HL-60 (cell line): ENCODE measurements at regions not wholly inside any gene's neighbourhood (a gene's known extent, or its start where the extent isn't known, plus 50 kb on each side); places are given as distances from the start of the nearest gene placed in this dataset.

ENCODE experiments used
- GABPA ChIP-seq: IDR thresholded peaks from 2 replicates; pipeline ENCODE4 v1.6.1; 2012; ENCODE audit warnings: low read depth
- REST ChIP-seq: IDR thresholded peaks from 2 replicates; pipeline ENCODE4 v1.6.1; 2012; ENCODE audit warnings: low read depth; ENCODE audit not compliant: insufficient replicate concordance
- TF ChIP-seq, protein P1 (sequence below): IDR thresholded peaks from one replicate; pipeline ENCODE4 v1.5.1; 2011; ENCODE audit warnings: low read length, control low read depth, inconsistent platforms; ENCODE audit not compliant: insufficient read depth

DNA sequence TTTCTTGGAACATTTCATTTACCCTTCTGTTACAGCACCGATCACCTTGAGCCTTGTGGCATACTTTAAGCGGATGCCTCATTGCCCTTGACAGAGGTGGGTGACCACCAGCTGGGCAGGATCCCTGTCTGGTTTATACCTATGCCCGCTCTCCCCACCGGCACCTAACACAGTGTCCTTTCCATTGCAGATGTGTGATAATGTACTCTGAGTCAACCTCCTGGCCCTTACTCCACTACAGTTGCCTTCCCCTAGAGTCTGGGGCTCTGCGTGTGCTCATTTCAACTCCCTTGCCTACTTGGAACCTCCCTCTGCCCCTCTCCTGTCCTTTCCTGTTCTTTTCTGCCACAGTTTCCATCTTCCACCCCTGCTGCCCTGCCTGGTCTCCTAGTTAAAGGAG lies 60.2 kb upstream of the MED13 start:
- TF ChIP-seq, protein P1, sequence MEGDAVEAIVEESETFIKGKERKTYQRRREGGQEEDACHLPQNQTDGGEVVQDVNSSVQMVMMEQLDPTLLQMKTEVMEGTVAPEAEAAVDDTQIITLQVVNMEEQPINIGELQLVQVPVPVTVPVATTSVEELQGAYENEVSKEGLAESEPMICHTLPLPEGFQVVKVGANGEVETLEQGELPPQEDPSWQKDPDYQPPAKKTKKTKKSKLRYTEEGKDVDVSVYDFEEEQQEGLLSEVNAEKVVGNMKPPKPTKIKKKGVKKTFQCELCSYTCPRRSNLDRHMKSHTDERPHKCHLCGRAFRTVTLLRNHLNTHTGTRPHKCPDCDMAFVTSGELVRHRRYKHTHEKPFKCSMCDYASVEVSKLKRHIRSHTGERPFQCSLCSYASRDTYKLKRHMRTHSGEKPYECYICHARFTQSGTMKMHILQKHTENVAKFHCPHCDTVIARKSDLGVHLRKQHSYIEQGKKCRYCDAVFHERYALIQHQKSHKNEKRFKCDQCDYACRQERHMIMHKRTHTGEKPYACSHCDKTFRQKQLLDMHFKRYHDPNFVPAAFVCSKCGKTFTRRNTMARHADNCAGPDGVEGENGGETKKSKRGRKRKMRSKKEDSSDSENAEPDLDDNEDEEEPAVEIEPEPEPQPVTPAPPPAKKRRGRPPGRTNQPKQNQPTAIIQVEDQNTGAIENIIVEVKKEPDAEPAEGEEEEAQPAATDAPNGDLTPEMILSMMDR: no peak
- TF ChIP-seq REST: no peak
- TF ChIP-seq GABPA: no peak
